GM19463 (cell line): ENCODE measurements at regions not wholly inside any gene's neighbourhood (a gene's known extent, or its start where the extent isn't known, plus 50 kb on each side); places are given as distances from the start of the nearest gene placed in this dataset.

Experiments used
- ATAC-seq: cut with Tn5 transposase; IDR thresholded peaks from one replicate; pipeline ENCODE4 v1.9.1; 2021; ENCODE audit warnings: mild to moderate bottlenecking, moderate library complexity; ENCODE audit not compliant: unreplicated experiment

- no peak for ATAC-seq
Observed at GRCh38 chr15:94177112-94177511, 54.2 kb upstream of the MCTP2 start.

- ATAC-seq: no peak
Observed at GRCh38 chr15:94175420-94175819, 55.9 kb upstream of the MCTP2 start.

- ATAC-seq: peak; percentile 92
Observed at GRCh38 chr15:94174399-94174802, 57.0 kb upstream of the MCTP2 start.

- ATAC-seq: no peak
Observed at GRCh38 chr15:94168250-94168649, 63.1 kb upstream of the MCTP2 start.

- no peak for ATAC-seq
Observed at GRCh38 chr15:94164971-94165370, 66.4 kb upstream of the MCTP2 start.

- no peak for ATAC-seq
Observed at GRCh38 chr15:94164202-94164807, 67.1 kb upstream of the MCTP2 start.

GRCh38 chr15:94162939-94163338 lies 68.4 kb upstream of the MCTP2 start:
- ATAC-seq: no peak

- no peak for ATAC-seq
Observed at GRCh38 chr15:94154255-94154654, 77.1 kb upstream of the MCTP2 start.

GRCh38 chr15:94145046-94145445 lies 86.3 kb upstream of the MCTP2 start:
- ATAC-seq: no peak

- ATAC-seq: no peak
Observed at GRCh38 chr15:94141802-94142201, 89.6 kb upstream of the MCTP2 start.

- ATAC-seq: no peak
Observed at GRCh38 chr15:94135486-94136147, 95.7 kb upstream of the MCTP2 start.

GRCh38 chr15:94131875-94132274 lies 99.5 kb upstream of the MCTP2 start:
- no peak for ATAC-seq

- ATAC-seq: no peak
Observed at GRCh38 chr15:94130504-94130903, 100.9 kb upstream of the MCTP2 start.

GRCh38 chr15:94127006-94127405 lies 104.4 kb upstream of the MCTP2 start:
- ATAC-seq: no peak

GRCh38 chr15:94125698-94126097 lies 105.7 kb upstream of the MCTP2 start:
- ATAC-seq: no peak

GRCh38 chr15:94125156-94125555 lies 106.2 kb upstream of the MCTP2 start:
- no peak for ATAC-seq

- no peak for ATAC-seq
Observed at GRCh38 chr15:94122516-94122915, 108.8 kb upstream of the MCTP2 start.

GRCh38 chr15:94119923-94120775 lies 111.2 kb upstream of the MCTP2 start:
- ATAC-seq: peak; percentile 99

GRCh38 chr15:94119298-94119811 lies 112.0 kb upstream of the MCTP2 start:
- ATAC-seq: peak; percentile 16

- no peak for ATAC-seq
Observed at GRCh38 chr15:94110476-94111130, 120.8 kb upstream of the MCTP2 start.

- no peak for ATAC-seq
Observed at GRCh38 chr15:94107652-94108051, 123.7 kb upstream of the MCTP2 start.
